ENCODE measurements at regions not wholly inside any gene's neighbourhood (a gene's known extent, or its start where the extent isn't known, plus 50 kb on each side); places are given as distances from the start of the nearest gene placed in this dataset.

- DNase-seq (ENCODE audit: extremely low spot score), result no peak
- TF ChIP-seq ELF4 (IDR thresholded peaks at IDR 0.05), result no peak
- TF ChIP-seq PKNOX1 (IDR thresholded peaks at IDR 0.05), result no peak
- CTCF ChIA-PET, result no interaction called here
- POLR2A ChIA-PET, result no interaction called here
These were observed 106.4 kb upstream of the DPYD start for GRCh38 chr1:98027103-98027705.

GRCh38 chr1:98025858-98026257 lies 105.0 kb upstream of the DPYD start:
- ChIA-PET CTCF (no interaction called here), POLR2A (no interaction called here)
- TF ChIP-seq SUZ12 (IDR thresholded peaks at IDR 0.05) (no peak), TARDBP (IDR thresholded peaks at IDR 0.05) (no peak), ZNF384 (IDR thresholded peaks at IDR 0.05) (no peak), BHLHE40 (IDR thresholded peaks at IDR 0.05; ENCODE audit: borderline replicate concordance) (no peak), ARNT (IDR thresholded peaks at IDR 0.05) (no peak), PKNOX1 (IDR thresholded peaks at IDR 0.05) (no peak), ELF4 (IDR thresholded peaks at IDR 0.05) (no peak), FOXA1 (IDR thresholded peaks at IDR 0.05) (no peak), HDGF (IDR thresholded peaks at IDR 0.05; ENCODE audit: borderline replicate concordance) (no peak), SP1 (IDR thresholded peaks at IDR 0.05) (no peak), FOXM1 (IDR thresholded peaks at IDR 0.05; ENCODE audit: borderline replicate concordance) (no peak), LEF1 (IDR thresholded peaks at IDR 0.05; ENCODE audit: borderline replicate concordance) (no peak), L3MBTL2 (conservative IDR thresholded peaks at IDR 0.05) (no peak), CTBP1 (IDR thresholded peaks at IDR 0.05; ENCODE audit: borderline replicate concordance) (no peak), NFRKB (IDR thresholded peaks at IDR 0.05) (no peak), FOXK2 (IDR thresholded peaks at IDR 0.05) (no peak)
- DNase-seq (ENCODE audit: extremely low spot score), result no peak

GRCh38 chr1:98021126-98021525 lies 100.3 kb upstream of the DPYD start:
- POLR2A ChIA-PET, result no interaction called here
- no peak for DNase-seq (ENCODE audit: extremely low spot score)
- CTCF ChIA-PET, result no interaction called here
- TF ChIP-seq SP1 (IDR thresholded peaks at IDR 0.05) (no peak), HDGF (IDR thresholded peaks at IDR 0.05; ENCODE audit: borderline replicate concordance) (no peak), L3MBTL2 (conservative IDR thresholded peaks at IDR 0.05) (no peak), TARDBP (IDR thresholded peaks at IDR 0.05) (no peak), ZNF384 (IDR thresholded peaks at IDR 0.05) (no peak), CTBP1 (IDR thresholded peaks at IDR 0.05; ENCODE audit: borderline replicate concordance) (no peak), FOXA1 (IDR thresholded peaks at IDR 0.05) (no peak), LEF1 (IDR thresholded peaks at IDR 0.05; ENCODE audit: borderline replicate concordance) (no peak), BHLHE40 (IDR thresholded peaks at IDR 0.05; ENCODE audit: borderline replicate concordance) (no peak), ARNT (IDR thresholded peaks at IDR 0.05) (no peak)

- CTCF ChIA-PET, result no interaction called here
- POLR2A ChIA-PET, result no interaction called here
- TF ChIP-seq L3MBTL2 (conservative IDR thresholded peaks at IDR 0.05) (no peak), SP1 (IDR thresholded peaks at IDR 0.05) (no peak), FOXA1 (IDR thresholded peaks at IDR 0.05) (no peak), LEF1 (IDR thresholded peaks at IDR 0.05; ENCODE audit: borderline replicate concordance) (no peak), FOXK2 (IDR thresholded peaks at IDR 0.05) (no peak), CTBP1 (IDR thresholded peaks at IDR 0.05; ENCODE audit: borderline replicate concordance) (no peak), ZNF384 (IDR thresholded peaks at IDR 0.05) (no peak), SUZ12 (IDR thresholded peaks at IDR 0.05) (no peak), FOXM1 (IDR thresholded peaks at IDR 0.05; ENCODE audit: borderline replicate concordance) (no peak), TARDBP (IDR thresholded peaks at IDR 0.05) (no peak), ARNT (IDR thresholded peaks at IDR 0.05) (no peak), NFRKB (IDR thresholded peaks at IDR 0.05) (no peak), HDGF (IDR thresholded peaks at IDR 0.05; ENCODE audit: borderline replicate concordance) (no peak)
- no peak for DNase-seq (ENCODE audit: extremely low spot score)
These were observed 98.9 kb upstream of the DPYD start for GRCh38 chr1:98019747-98020146.

- no peak for TF ChIP-seq NFRKB (IDR thresholded peaks at IDR 0.05)
- no peak for TF ChIP-seq TARDBP (IDR thresholded peaks at IDR 0.05)
- TF ChIP-seq L3MBTL2 (conservative IDR thresholded peaks at IDR 0.05), result no peak
- no peak for TF ChIP-seq FOXM1 (IDR thresholded peaks at IDR 0.05; ENCODE audit: borderline replicate concordance)
- no peak for DNase-seq (ENCODE audit: extremely low spot score)
- CTCF ChIA-PET, result no interaction called here
- POLR2A ChIA-PET, result no interaction called here
These were observed 97.2 kb upstream of the DPYD start for GRCh38 chr1:98018074-98018473.

- CTCF ChIA-PET, result no interaction called here
- POLR2A ChIA-PET, result no interaction called here
- TF ChIP-seq L3MBTL2 (conservative IDR thresholded peaks at IDR 0.05), result no peak
- TF ChIP-seq HDGF (IDR thresholded peaks at IDR 0.05; ENCODE audit: borderline replicate concordance), result no peak
- no peak for TF ChIP-seq BHLHE40 (IDR thresholded peaks at IDR 0.05; ENCODE audit: borderline replicate concordance)
- TF ChIP-seq PKNOX1 (IDR thresholded peaks at IDR 0.05), result no peak
- no peak for TF ChIP-seq ELF4 (IDR thresholded peaks at IDR 0.05)
- TF ChIP-seq LEF1 (IDR thresholded peaks at IDR 0.05; ENCODE audit: borderline replicate concordance), result no peak
- TF ChIP-seq ZNF384 (IDR thresholded peaks at IDR 0.05), result no peak
- no peak for DNase-seq (ENCODE audit: extremely low spot score)
These were observed 96.3 kb upstream of the DPYD start for GRCh38 chr1:98017184-98017583.

GRCh38 chr1:98008373-98008772 lies 87.5 kb upstream of the DPYD start:
- no peak for DNase-seq (ENCODE audit: extremely low spot score)

More at GRCh38 chr1:98008373-98008772, 87.5 kb upstream of the DPYD start:
- POLR2A ChIA-PET, result no interaction called here
- TF ChIP-seq SP1 (IDR thresholded peaks at IDR 0.05), result no peak
- TF ChIP-seq L3MBTL2 (conservative IDR thresholded peaks at IDR 0.05), result no peak
- TF ChIP-seq ZNF384 (IDR thresholded peaks at IDR 0.05), result no peak
- no peak for TF ChIP-seq HDGF (IDR thresholded peaks at IDR 0.05; ENCODE audit: borderline replicate concordance)
- TF ChIP-seq FOXK2 (IDR thresholded peaks at IDR 0.05), result no peak
- no peak for TF ChIP-seq FOXA1 (IDR thresholded peaks at IDR 0.05)
- no peak for TF ChIP-seq PKNOX1 (IDR thresholded peaks at IDR 0.05)
- TF ChIP-seq FOXM1 (IDR thresholded peaks at IDR 0.05; ENCODE audit: borderline replicate concordance), result no peak
- TF ChIP-seq NFRKB (IDR thresholded peaks at IDR 0.05), result no peak
- no peak for TF ChIP-seq LEF1 (IDR thresholded peaks at IDR 0.05; ENCODE audit: borderline replicate concordance)
- no peak for TF ChIP-seq ELF4 (IDR thresholded peaks at IDR 0.05)
- TF ChIP-seq ARNT (IDR thresholded peaks at IDR 0.05), result no peak
- no peak for TF ChIP-seq SUZ12 (IDR thresholded peaks at IDR 0.05)
- no peak for TF ChIP-seq BHLHE40 (IDR thresholded peaks at IDR 0.05; ENCODE audit: borderline replicate concordance)
- TF ChIP-seq CTBP1 (IDR thresholded peaks at IDR 0.05; ENCODE audit: borderline replicate concordance), result no peak
- TF ChIP-seq TARDBP (IDR thresholded peaks at IDR 0.05), result no peak
- CTCF ChIA-PET, result no interaction called here
